KOPT-K1 (cell line): ENCODE measurements at regions not wholly inside any gene's neighbourhood (a gene's known extent, or its start where the extent isn't known, plus 50 kb on each side); places are given as distances from the start of the nearest gene placed in this dataset.

Experiments
- H3K27ac ChIP-seq: fragments of 200-600 bp; sonication (generic); 2 replicates; pipeline ENCODE4 v1.5.1; 2016; ENCODE audit warnings: antibody characterized with exemption, mild to moderate bottlenecking, low read depth, low read length; ENCODE audit not compliant: poor library complexity, severe bottlenecking
- H3K36me3 ChIP-seq: fragments of 200-600 bp; sonication (generic); 2 replicates; pipeline ENCODE4 v1.5.1; 2017; ENCODE audit warnings: antibody characterized with exemption, mild to moderate bottlenecking, low read length, moderate library complexity; ENCODE audit not compliant: insufficient read depth
- H3K9me3 ChIP-seq: fragments of 200-600 bp; sonication (generic); 2 replicates; pipeline ENCODE4 v1.5.1; 2017; ENCODE audit warnings: antibody characterized with exemption, low read length, mild to moderate bottlenecking; ENCODE audit not compliant: insufficient read depth, poor library complexity, severe bottlenecking

DNA sequence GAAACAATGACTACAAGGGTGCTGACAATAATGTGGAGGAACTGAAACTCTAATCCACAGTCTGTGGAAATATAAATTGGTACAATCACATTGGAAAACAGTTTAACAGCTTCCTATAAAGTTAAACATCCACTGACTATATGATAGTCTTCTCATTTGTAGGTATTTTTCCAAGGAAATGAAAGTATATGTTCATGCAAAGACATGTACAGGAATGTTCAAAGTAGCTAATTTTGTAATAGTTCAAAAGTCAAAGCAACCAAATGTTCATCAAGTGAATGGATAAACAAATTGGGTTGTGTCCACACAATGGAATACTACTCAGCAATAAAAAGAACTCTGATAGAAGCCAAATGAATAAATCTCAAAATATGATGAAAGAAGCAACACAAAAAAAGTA, 626.0 kb upstream of the IGFBP3 start:
- H3K9me3 ChIP-seq, result no peaks in the 10 kb centered on the region

DNA sequence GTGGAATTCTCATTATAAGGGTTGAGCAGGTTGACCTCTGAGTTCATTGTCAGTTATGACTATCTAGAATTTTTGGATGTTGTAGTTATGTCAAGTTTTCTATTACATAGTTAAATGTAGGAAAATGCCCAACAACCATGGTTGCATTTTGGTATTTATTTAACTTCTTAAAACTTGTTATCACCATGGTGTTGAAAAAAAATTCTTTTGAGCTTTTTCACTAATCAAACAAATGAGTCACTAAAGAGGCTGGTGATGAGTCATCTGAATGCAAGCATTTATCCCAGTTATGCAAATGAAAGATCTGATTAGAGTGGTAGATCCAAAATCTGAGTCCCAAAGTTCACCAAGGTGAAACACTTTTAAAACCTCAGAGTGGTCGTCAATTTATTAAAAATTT, 624.7 kb upstream of the IGFBP3 start:
- no peak overlapping the region for H3K27ac ChIP-seq
- H3K36me3 ChIP-seq, result no peaks in the 10 kb centered on the region
- no peaks in the 10 kb centered on the region for H3K9me3 ChIP-seq

More for the DNA sequence above, 626.0 kb upstream of the IGFBP3 start:
- Histone ChIP-seq H3K27ac (no peak overlapping the region), H3K36me3 (no peaks in the 10 kb centered on the region)

DNA sequence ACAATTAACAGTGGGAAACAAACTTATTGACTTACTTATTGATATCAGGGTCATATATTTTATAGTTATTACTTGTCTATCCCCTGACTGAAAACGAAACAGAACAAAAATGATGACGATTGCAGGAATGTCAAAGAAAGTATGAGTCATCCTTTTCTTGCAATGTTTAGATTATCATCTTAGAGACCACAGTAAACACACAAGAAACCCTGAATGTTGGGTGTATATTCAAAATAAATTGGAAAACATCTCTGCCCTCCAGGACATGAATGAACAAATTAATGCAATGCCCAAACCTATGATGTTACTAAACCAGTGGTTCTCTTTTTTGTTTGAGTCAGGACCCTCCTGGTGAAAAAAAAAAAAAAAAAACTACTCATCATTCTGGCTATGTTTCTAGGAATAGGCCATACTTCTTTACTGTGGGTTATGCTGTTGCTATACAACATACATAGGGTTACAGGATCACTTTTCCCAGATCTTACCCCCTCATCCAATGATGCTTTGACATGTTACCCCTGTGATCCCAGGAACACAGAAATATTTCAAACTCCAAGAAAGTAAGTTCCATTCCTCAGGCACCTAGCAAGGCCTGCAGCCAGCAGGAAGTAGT, 623.4 kb upstream of the IGFBP3 start:
- no peaks in the 10 kb centered on the region for H3K36me3 ChIP-seq
- no peak overlapping the region for H3K27ac ChIP-seq
- H3K9me3 ChIP-seq, result no peaks in the 10 kb centered on the region

DNA sequence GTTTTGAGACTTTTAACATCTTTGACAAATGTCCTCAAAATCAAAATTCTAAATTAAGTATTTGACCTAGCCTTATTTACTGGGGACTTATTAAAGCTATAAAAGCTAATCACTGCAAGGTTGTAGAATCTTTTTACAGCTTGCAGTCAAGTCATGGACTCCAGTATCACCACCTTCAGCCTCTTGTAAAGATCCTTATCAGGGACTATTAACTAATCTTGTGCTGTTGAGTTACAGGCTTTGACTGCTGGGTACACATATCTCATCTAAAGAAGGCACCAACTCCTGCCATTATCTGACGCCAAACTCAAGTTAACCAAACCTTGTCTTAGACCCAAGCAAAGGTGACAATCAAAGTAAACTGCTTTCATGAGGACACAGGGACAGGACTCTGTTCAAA, 621.0 kb upstream of the IGFBP3 start:
- Histone ChIP-seq H3K27ac (no peak overlapping the region), H3K9me3 (no peaks in the 10 kb centered on the region), H3K36me3 (no peaks in the 10 kb centered on the region)

DNA sequence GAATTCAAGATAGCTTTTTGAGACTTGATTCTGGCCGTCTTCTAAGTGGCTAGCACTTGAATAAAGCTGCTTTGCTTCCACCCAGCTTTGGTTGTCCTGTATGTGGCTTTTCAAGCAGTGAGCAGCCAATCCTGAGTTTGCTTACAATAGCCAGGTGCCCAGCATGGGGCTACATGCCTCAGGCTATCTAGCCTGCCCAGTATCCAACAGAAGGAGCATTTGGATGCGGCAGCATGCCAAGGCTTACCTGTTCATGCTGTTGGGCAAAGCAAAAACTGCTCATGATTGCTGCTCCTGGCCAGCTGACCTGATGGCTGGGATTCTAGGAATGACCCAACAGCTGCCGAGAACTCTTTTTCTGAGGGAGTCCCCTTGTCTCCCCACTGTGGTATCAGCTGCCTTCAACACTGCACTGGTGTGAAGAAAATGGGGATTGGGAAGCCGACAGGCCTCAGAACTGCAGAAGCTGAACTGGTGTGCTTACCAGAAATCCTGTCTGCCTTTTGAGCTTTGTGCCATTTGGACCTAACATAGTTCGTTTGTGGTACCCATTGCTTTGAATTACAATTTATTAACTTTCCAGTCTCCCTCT, 618.9 kb upstream of the IGFBP3 start:
- Histone ChIP-seq H3K36me3 (no peaks in the 10 kb centered on the region), H3K9me3 (no peaks in the 10 kb centered on the region), H3K27ac (no peak overlapping the region)

DNA sequence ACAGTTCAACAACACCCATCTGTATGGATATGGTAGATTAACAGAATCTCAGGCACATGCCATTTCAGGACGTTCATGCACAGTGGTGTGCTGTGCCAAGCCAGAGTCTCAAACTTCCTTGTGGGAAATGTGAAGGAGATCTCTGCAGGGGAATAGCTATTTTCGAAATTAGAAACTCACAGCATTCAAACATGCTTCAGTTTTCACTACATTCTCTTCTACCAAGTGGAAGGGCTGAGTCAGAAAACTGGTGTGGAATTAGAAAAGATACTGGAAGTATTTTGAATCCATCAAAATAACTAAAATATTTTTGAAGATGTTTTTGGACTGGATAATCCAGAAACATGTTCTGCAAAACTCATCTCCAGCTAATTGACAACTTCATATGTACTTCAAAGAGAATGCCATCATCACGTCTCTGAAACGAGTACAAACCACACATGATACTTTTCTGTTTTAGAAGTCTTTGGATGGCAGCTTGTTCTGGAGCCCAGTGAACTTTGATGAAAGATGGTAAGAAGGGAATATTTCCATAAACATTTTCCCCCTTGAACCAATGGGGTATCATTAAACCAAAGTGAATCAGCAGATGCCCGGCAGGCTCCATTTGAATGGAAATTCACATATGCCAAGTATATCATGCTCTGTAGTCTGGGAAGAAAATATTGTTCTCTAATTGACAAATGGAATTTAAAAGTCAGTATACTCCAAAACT, 616.3 kb upstream of the IGFBP3 start:
- Histone ChIP-seq H3K9me3 (no peaks in the 10 kb centered on the region), H3K27ac (no peak overlapping the region), H3K36me3 (no peaks in the 10 kb centered on the region)

DNA sequence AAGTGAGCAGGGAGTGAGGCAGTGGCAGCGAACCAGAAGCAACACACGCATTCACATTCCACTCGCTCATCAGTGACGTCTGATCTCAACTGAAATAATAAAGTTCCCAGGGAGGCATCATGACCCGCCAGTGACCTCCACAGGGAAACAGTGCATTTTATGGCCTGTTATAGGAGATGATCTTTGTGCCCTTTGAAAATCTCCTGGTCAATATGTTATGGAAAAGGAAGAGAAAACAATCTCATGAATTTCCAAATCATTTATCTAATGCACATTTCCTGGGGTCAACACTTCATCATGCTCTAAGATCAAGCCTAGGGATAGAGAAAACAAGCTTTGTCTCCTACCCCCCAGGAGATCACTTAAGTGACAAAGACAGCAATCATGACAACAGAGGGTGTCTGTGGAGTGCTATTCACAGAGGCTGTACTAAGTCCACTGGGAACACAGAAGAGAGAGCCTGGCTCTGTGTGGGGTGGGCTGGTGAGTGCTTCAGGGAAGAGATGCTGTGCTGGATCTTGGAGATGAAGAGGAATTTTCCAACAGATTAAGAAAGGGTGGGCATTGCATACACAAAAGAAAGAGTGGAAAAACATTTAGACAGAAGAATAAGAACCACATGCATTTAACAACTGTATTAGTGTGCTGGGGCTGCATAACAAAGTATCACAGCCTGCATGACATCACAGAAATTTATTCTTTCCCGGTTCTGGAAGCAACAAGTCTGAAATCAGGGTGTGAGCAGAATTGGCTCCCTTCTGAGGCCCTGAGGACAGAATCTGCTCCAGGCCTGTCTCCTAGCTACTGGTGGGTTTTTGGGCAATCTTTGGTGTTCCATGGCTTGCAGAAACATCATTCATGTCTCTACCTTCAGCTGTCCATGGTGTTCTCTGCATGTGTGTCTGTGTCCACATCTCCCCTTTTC, 613.9 kb upstream of the IGFBP3 start:
- no peak overlapping the region for H3K27ac ChIP-seq

DNA sequence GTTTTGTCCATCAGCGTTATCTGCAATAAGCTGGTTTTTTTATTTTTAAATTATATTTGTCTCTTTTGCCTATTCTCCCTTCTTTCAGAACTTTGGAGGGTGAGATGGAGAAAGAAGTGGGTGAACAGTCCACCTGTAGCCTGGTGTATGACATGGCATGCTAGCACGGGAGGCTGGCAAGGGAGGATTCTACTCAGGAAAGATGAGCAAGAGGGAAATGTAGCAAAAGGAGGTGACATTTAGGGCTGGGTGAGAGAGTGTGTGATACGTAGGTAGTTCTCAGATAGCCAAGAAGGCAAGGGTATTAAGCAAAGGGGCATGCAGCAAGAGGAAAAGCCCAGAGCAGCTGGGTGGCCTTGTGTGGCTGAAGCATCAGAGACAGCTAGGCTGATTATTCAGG, 612.9 kb upstream of the IGFBP3 start:
- no peaks in the 10 kb centered on the region for H3K9me3 ChIP-seq
- H3K27ac ChIP-seq, result no peak overlapping the region
- no peaks in the 10 kb centered on the region for H3K36me3 ChIP-seq

More for the DNA sequence above, 613.9 kb upstream of the IGFBP3 start:
- Histone ChIP-seq H3K36me3 (no peaks in the 10 kb centered on the region), H3K9me3 (no peaks in the 10 kb centered on the region)

DNA sequence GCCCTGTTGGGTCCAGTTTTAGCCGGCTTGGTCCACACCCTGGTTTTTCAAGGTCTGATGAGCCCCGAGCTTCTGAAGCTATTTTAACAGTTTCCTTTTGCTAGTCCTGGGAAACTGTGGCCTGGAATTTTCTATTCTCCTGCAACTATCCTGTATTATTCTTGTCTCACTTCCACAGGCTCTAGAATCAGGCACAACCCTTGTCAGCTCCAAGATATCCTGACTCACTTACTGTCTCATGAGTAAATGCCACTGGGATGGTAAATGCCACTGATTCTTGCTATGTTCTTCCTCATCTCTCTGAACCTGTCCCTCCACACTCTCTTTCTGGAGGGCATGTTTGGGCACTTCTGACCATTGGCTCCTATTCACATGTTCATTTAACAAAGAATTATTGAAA, 611.5 kb upstream of the IGFBP3 start:
- Histone ChIP-seq H3K27ac (no peak overlapping the region), H3K9me3 (no peaks in the 10 kb centered on the region), H3K36me3 (no peaks in the 10 kb centered on the region)

DNA sequence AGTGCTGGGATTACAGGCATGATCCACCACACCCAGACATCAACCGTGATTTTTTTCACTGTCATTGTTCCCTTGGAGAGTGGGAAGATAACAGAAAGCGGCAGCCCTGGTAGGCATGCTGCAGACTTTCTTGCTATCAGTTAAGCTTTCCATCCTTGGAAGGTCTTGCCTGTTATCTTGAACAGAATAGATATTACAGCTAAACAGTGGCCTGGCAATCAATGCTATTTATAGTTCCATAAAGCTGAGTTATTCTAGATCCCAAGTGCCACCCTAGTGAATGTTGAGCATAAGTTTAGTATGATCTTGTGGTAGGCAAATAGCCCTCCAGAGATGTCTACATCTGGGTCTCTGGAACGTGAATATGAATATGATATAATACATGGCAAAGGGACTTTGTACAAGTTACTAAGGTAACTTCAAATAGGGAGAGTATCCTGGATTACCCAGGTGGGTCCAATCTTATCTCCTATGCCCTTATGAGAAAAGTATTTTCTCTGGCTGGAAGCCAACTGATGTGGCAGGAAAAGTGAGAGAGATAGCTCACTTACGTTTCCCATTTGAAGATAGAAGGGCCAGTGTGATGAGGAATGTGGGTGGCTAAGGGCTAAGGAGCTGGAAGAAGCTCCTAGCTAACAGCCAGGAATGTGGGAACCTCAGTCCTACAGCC, 609.1 kb upstream of the IGFBP3 start:
- no peak overlapping the region for H3K27ac ChIP-seq
- peaks cover 4% of the 10 kb centered on the region for H3K9me3 ChIP-seq
- H3K36me3 ChIP-seq, result no peaks in the 10 kb centered on the region

DNA sequence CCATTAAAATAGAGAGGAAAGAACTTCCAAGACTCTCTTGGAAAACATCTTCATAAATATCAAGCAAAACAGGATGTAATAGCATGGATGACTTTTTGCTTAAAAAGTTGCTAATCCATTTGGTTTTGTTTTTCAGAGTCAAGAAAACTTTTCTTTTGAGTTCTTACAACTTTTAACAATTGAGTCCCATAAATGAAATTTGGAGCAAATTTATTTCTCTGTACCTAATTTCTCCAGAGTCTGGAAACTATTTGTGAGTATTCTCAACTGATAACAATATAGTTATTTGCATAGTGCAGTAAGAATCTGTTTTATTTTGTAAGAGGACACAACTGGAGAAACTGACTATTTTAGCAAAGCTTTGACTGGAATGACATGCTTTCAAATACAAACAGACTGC, 606.3 kb upstream of the IGFBP3 start:
- Histone ChIP-seq H3K27ac (no peak overlapping the region), H3K9me3 (peaks cover 4% of the 10 kb centered on the region), H3K36me3 (no peaks in the 10 kb centered on the region)

DNA sequence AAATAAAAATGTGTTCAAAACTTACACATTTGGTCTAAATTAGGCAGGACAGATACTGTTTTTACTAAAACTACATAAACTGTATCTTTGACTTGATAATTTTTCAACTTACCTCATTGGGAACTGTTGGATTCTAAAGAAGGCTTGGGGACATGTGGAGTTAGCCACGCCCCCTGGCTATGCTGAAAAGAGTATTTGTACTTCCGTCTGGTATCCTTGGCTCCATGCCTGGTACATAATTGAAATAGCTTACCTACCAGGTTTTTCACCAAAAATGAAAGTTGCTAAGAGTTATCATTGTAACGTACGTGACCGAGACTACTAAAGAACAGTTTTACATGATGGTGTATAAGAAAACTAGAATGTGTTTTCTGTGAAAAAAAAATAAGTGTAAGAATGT, 604.8 kb upstream of the IGFBP3 start:
- Histone ChIP-seq H3K27ac (no peak overlapping the region), H3K9me3 (peaks cover 4% of the 10 kb centered on the region), H3K36me3 (no peaks in the 10 kb centered on the region)

DNA sequence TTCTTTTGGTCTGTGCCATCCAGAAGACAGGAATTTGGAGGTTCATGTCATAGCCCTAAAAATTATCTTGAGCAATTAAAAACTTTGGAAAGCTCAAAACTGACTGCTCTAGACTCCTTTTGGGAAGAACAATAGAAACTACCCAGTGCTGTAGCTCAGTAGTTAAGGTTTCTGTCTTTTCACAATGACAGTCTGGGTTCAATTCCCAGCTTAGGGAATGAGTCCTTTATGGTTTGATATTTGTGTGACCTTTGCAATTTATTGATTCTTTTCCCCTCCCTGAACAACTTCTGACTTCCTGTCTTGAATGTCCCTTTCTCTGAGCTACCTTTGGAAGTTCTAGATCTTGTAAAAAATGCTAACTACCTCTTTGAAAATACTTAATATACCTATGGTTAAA, 603.3 kb upstream of the IGFBP3 start:
- Histone ChIP-seq H3K36me3 (no peaks in the 10 kb centered on the region), H3K27ac (no peak overlapping the region), H3K9me3 (peaks cover 4% of the 10 kb centered on the region)

DNA sequence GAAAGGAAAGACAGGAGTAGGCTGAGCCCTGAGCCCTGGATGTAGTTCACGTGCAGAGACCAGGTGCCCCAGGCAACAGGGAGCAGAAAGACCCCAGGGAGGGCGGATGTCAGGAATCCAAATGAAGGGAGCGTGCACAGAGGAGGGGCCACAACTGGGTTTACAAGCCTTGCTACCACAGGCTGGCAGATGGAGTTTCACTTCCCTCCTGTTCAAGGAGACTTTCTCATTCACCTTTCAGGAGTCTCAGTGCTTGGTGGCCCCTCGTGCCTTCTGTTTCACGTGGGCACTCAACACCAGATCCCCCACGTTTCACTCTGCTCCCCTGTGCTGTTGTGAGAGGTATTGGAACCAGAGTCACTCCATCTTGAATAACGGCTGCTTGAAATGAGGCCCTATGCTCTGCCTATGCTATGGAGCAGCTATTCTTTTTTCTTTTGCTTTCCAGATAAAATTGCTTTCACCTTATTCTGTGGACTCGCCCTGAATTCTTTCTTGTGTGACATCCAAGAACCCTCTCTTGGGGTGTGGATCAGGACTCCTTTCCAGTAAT, 601.4 kb upstream of the IGFBP3 start:
- H3K27ac ChIP-seq, result no peak overlapping the region
- H3K36me3 ChIP-seq, result no peaks in the 10 kb centered on the region
- peaks cover 4% of the 10 kb centered on the region for H3K9me3 ChIP-seq
